K562 (cell line): ENCODE measurements at regions not wholly inside any gene's neighbourhood (a gene's known extent, or its start where the extent isn't known, plus 50 kb on each side); places are given as distances from the start of the nearest gene placed in this dataset.

Experiments used
- CBX2 ChIP-seq: fragments of 200-600 bp; sonication (generic); IDR thresholded peaks from one replicate; pipeline ENCODE4 v1.6.1; 2012; ENCODE audit warnings: mild to moderate bottlenecking, low read length, inconsistent platforms; ENCODE audit not compliant: insufficient read depth, poor library complexity, severe bottlenecking
- EHMT2 ChIP-seq: fragments of 450-650 bp; IDR thresholded peaks from 2 replicates; pipeline ENCODE4 v1.6.1; 2018; ENCODE audit warnings: antibody characterized with exemption
- IRF2 ChIP-seq: sonication (generic); formaldehyde crosslinking; IDR thresholded peaks from 2 replicates; pipeline ENCODE4 v1.8.1; 2022; ENCODE audit warnings: mild to moderate bottlenecking, missing genetic modification reagents
- NFE2L1 ChIP-seq: fragments of 450-650 bp; IDR thresholded peaks from 2 replicates; pipeline ENCODE4 v1.6.1; 2016; ENCODE audit warnings: missing genetic modification characterization, low read depth, mild to moderate bottlenecking, missing compliant biosample characterization, moderate library complexity, borderline replicate concordance
- RNF2 ChIP-seq: sonication (generic); IDR thresholded peaks from 2 replicates; pipeline ENCODE4 v1.6.1; 2016
- SRF ChIP-seq, 2 experiments: fragments of 250-450, 450-650 bp in 1 of 2; sonication (Bioruptor Pico) in 1 of 2; sonication (generic) in 1 of 2; formaldehyde crosslinking; IDR thresholded peaks; 2 replicates each; pipeline versions ENCODE4 v1.5.0 to v1.5.1; 2020 to 2022; ENCODE audit warnings: mild to moderate bottlenecking in 1 of 2, missing genetic modification reagents in 1 of 2
- ZNF239 ChIP-seq: fragments of 250-450 bp; sonication (Bioruptor Pico); IDR thresholded peaks from 2 replicates; pipeline ENCODE4 v1.4.0; 2020; ENCODE audit warnings: mild to moderate bottlenecking
- ZNF263 ChIP-seq: sonication (generic); formaldehyde crosslinking; IDR thresholded peaks from 2 replicates; pipeline ENCODE4 v1.8.0; 2022; ENCODE audit warnings: mild to moderate bottlenecking, missing genetic modification reagents, borderline replicate concordance
- ZNF76 ChIP-seq: fragments of 250-450 bp; sonication (Bioruptor Pico); IDR thresholded peaks from 2 replicates; pipeline ENCODE4 v1.4.0; 2020; ENCODE audit warnings: mild to moderate bottlenecking, moderate library complexity, borderline replicate concordance
- TF ChIP-seq, protein P1 (sequence below): fragments of 450-650 bp; IDR thresholded peaks from 2 replicates; pipeline ENCODE4 v1.6.1; 2016; ENCODE audit warnings: low read depth, mild to moderate bottlenecking, moderate library complexity
- TF ChIP-seq, protein P2 (sequence below): fragments of 150-350 bp; conservative IDR thresholded peaks from 2 replicates; pipeline ENCODE4 v1.6.1; 2014; ENCODE audit warnings: low read length
- TF ChIP-seq, protein P3 (sequence below), 3 experiments: IDR thresholded peaks in 2 of 3; conservative IDR thresholded peaks in 1 of 3; 2 replicates each; pipeline ENCODE4 v1.5.1; 2011 to 2012; ENCODE audit warnings: low read length in 3 of 3, mild to moderate bottlenecking in 3 of 3, control low read depth in 2 of 3, improper control_type of control experiment in 1 of 3, inconsistent platforms in 1 of 3, low read depth in 1 of 3, mixed read lengths in 1 of 3, moderate library complexity in 1 of 3; ENCODE audit not compliant: insufficient read depth in 2 of 3
- TF ChIP-seq, protein P4 (sequence below): fragments of 250-450 bp; sonication (Bioruptor Pico); IDR thresholded peaks from 2 replicates; pipeline ENCODE4 v1.5.0; 2021
- TF ChIP-seq, protein P5 (sequence below): sonication (generic); formaldehyde crosslinking; IDR thresholded peaks from 2 replicates; pipeline ENCODE4 v1.5.0; 2020; ENCODE audit warnings: missing genetic modification reagents

DNA sequence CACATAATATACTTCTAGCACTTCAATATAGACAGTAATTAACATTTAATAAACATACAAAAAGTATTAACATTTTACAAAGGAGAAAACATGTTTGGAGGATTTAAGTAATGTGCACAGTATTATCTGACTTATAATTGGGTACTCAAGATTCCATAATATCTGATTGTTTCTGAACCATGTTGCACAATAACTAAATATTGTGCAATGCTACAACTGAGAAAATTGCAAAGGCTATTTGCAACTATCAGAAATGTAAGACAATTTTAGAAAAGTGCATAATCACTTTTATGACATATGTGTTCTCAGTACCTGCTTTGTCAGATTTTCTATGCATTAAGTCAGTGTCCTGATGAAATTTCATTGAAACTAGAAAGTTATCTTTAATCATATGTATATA, 934.6 kb downstream of the SOCS6 start:
- TF ChIP-seq IRF2 (no peak), EHMT2 (no peak), NFE2L1 (tag) (no peak), ZNF76 (CRISPR knock-in tag) (no peak), ZNF263 (CRISPR knock-in tag) (no peak), ZNF239 (CRISPR knock-in tag) (no peak), SRF (CRISPR knock-in tag; IDR thresholded peaks at IDR 0.05) (no peak), CBX2 (no peak), RNF2 (no peak)
- TF ChIP-seq, protein P1, sequence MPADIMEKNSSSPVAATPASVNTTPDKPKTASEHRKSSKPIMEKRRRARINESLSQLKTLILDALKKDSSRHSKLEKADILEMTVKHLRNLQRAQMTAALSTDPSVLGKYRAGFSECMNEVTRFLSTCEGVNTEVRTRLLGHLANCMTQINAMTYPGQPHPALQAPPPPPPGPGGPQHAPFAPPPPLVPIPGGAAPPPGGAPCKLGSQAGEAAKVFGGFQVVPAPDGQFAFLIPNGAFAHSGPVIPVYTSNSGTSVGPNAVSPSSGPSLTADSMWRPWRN, result no peak
- TF ChIP-seq, protein P2, sequence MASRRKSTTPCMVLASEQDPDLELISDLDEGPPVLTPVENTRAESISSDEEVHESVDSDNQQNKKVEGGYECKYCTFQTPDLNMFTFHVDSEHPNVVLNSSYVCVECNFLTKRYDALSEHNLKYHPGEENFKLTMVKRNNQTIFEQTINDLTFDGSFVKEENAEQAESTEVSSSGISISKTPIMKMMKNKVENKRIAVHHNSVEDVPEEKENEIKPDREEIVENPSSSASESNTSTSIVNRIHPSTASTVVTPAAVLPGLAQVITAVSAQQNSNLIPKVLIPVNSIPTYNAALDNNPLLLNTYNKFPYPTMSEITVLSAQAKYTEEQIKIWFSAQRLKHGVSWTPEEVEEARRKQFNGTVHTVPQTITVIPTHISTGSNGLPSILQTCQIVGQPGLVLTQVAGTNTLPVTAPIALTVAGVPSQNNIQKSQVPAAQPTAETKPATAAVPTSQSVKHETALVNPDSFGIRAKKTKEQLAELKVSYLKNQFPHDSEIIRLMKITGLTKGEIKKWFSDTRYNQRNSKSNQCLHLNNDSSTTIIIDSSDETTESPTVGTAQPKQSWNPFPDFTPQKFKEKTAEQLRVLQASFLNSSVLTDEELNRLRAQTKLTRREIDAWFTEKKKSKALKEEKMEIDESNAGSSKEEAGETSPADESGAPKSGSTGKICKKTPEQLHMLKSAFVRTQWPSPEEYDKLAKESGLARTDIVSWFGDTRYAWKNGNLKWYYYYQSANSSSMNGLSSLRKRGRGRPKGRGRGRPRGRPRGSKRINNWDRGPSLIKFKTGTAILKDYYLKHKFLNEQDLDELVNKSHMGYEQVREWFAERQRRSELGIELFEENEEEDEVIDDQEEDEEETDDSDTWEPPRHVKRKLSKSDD, result no peak
- TF ChIP-seq, protein P3, sequence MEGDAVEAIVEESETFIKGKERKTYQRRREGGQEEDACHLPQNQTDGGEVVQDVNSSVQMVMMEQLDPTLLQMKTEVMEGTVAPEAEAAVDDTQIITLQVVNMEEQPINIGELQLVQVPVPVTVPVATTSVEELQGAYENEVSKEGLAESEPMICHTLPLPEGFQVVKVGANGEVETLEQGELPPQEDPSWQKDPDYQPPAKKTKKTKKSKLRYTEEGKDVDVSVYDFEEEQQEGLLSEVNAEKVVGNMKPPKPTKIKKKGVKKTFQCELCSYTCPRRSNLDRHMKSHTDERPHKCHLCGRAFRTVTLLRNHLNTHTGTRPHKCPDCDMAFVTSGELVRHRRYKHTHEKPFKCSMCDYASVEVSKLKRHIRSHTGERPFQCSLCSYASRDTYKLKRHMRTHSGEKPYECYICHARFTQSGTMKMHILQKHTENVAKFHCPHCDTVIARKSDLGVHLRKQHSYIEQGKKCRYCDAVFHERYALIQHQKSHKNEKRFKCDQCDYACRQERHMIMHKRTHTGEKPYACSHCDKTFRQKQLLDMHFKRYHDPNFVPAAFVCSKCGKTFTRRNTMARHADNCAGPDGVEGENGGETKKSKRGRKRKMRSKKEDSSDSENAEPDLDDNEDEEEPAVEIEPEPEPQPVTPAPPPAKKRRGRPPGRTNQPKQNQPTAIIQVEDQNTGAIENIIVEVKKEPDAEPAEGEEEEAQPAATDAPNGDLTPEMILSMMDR (IDR thresholded peaks at IDR 0.05 in 2 of 3, conservative IDR thresholded peaks at IDR 0.05 in 1 of 3; ENCODE audit: insufficient read depth in 2 of 3, low read depth in 1 of 3, low read length in 3 of 3), result no peak
- TF ChIP-seq, protein P4, sequence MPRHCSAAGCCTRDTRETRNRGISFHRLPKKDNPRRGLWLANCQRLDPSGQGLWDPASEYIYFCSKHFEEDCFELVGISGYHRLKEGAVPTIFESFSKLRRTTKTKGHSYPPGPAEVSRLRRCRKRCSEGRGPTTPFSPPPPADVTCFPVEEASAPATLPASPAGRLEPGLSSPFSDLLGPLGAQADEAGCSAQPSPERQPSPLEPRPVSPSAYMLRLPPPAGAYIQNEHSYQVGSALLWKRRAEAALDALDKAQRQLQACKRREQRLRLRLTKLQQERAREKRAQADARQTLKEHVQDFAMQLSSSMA, result no peak
- TF ChIP-seq, protein P5, sequence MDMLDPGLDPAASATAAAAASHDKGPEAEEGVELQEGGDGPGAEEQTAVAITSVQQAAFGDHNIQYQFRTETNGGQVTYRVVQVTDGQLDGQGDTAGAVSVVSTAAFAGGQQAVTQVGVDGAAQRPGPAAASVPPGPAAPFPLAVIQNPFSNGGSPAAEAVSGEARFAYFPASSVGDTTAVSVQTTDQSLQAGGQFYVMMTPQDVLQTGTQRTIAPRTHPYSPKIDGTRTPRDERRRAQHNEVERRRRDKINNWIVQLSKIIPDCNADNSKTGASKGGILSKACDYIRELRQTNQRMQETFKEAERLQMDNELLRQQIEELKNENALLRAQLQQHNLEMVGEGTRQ, result no peak
